Neural crest cell (in vitro differentiated cells): ENCODE measurements at regions not wholly inside any gene's neighbourhood (a gene's known extent, or its start where the extent isn't known, plus 50 kb on each side); places are given as distances from the start of the nearest gene placed in this dataset.

ENCODE experiments used
- DNase-seq: peaks from one replicate; pipeline ENCODE4 v3.0.0; 2021; ENCODE audit warnings: low read depth, mixed read lengths, low spot score
- H3K27ac Mint-ChIP-seq: one replicate; pipeline ENCODE4 v1.8.0; 2021; ENCODE audit warnings: mild to moderate bottlenecking, mixed read lengths; ENCODE audit not compliant: unreplicated experiment
- H3K27me3 Mint-ChIP-seq: 2 replicates; pipeline ENCODE4 v1.8.0; 2021; ENCODE audit warnings: low read depth, mild to moderate bottlenecking, mixed read lengths
- H3K36me3 Mint-ChIP-seq: 2 replicates; pipeline ENCODE4 v1.8.0; 2021; ENCODE audit warnings: low read depth, mild to moderate bottlenecking, mixed read lengths
- H3K4me1 Mint-ChIP-seq: 2 replicates; pipeline ENCODE4 v1.8.0; 2021; ENCODE audit warnings: mixed read lengths
- H3K4me3 Mint-ChIP-seq: one replicate; pipeline ENCODE4 v1.8.0; 2021; ENCODE audit warnings: mild to moderate bottlenecking, mixed read lengths
- H3K9me3 Mint-ChIP-seq: 2 replicates; pipeline ENCODE4 v1.8.0; 2021; ENCODE audit warnings: mixed read lengths
- TF ChIP-seq, protein P1 (sequence below): fragments of 200-600 bp; sonication (generic); conservative IDR thresholded peaks from 2 replicates; pipeline ENCODE4 v1.5.0; 2021; ENCODE audit warnings: antibody characterized with exemption, mild to moderate bottlenecking

DNA sequence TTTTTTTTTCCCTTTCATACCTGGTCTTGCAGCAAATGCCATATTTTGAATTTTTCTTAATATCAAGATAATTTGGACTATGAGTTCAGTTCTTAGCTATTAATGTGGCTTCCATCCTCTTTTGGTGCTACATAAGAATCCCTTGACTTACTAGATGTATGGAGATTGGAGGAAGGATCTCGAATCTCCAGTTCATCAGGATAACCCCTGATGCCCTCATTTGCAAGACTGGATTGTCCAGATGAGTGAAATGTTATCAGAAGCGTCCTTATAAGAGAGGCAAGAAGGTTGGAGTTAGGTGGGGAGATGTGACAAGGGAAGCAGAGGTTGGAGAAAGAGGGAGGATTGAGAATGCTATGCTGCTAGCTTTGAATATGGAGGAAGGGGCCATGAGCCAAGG is 499.6 kb upstream of the SYNCRIP start:
- Mint-ChIP-seq H3K4me1 (no peaks in the 10 kb centered on the region), H3K27ac (no peak overlapping the region), H3K36me3 (no peaks in the 10 kb centered on the region), H3K9me3 (peaks cover 5% of the 10 kb centered on the region), H3K27me3 (no peaks in the 10 kb centered on the region), H3K4me3 (no peak overlapping the region)
- TF ChIP-seq, protein P1, sequence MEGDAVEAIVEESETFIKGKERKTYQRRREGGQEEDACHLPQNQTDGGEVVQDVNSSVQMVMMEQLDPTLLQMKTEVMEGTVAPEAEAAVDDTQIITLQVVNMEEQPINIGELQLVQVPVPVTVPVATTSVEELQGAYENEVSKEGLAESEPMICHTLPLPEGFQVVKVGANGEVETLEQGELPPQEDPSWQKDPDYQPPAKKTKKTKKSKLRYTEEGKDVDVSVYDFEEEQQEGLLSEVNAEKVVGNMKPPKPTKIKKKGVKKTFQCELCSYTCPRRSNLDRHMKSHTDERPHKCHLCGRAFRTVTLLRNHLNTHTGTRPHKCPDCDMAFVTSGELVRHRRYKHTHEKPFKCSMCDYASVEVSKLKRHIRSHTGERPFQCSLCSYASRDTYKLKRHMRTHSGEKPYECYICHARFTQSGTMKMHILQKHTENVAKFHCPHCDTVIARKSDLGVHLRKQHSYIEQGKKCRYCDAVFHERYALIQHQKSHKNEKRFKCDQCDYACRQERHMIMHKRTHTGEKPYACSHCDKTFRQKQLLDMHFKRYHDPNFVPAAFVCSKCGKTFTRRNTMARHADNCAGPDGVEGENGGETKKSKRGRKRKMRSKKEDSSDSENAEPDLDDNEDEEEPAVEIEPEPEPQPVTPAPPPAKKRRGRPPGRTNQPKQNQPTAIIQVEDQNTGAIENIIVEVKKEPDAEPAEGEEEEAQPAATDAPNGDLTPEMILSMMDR, result no peak
- no peak for DNase-seq

DNA sequence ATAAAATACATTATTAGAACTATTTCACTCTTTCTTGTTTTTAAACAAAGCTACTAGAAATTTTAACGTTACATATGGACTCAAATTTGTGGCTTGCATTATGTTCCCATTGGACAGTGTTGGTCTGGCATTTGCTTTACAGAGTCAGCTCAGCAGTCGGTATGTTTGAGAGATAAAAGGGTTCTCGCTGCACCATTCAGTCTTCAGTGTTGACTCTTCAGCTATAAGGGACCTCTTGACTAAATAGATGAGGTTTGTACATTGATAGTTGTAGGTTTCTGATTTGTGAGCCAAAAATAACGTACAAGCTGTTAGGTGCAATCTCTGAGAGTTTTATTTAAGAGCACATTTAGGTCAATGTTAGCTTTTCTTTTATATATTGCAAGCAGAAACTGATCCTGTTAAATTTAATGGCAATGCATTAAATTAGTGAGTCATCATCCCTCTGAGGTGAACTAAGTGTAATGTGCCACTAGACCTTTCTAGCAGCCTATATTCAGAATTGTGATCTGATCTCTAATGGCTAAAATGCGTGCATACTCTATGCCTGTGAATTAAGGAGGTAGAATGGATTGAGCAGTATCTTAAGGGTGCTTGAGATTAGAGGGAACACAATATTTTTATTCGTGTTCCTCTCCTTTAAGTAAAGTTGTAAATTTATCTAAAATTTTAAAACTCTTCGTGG is 485.6 kb upstream of the SYNCRIP start:
- H3K4me1 Mint-ChIP-seq, result no peaks in the 10 kb centered on the region
- TF ChIP-seq, protein P1, result no peak
- H3K27ac Mint-ChIP-seq, result no peak overlapping the region
- DNase-seq, result no peak
- H3K4me3 Mint-ChIP-seq, result no peak overlapping the region
- H3K36me3 Mint-ChIP-seq, result no peaks in the 10 kb centered on the region
- peaks cover 10% of the 10 kb centered on the region for H3K9me3 Mint-ChIP-seq
- H3K27me3 Mint-ChIP-seq, result no peaks in the 10 kb centered on the region

DNA sequence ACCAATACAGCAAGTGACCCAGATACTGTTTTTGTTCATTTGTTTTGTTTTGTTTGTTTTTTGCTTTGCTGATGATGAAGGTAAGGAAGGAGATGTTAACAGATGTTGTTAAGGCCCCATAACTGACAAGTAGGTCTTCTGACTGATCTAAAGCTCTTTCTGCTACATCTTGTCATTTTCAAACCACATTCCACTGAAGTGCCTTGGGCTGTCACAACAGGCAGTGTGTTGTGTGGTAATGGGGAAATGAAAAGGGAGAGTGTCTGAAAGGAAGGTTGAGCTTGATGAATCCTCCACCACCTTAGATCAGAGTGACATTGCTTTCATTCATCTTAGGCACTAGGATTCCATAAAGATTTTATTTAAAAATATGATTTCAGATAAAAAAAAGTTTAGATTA is 479.4 kb upstream of the SYNCRIP start:
- DNase-seq, result no peak
- Mint-ChIP-seq H3K27ac (no peak overlapping the region), H3K27me3 (no peaks in the 10 kb centered on the region), H3K4me3 (no peak overlapping the region), H3K36me3 (no peaks in the 10 kb centered on the region), H3K9me3 (no peaks in the 10 kb centered on the region), H3K4me1 (no peaks in the 10 kb centered on the region)
- TF ChIP-seq, protein P1, result no peak

DNA sequence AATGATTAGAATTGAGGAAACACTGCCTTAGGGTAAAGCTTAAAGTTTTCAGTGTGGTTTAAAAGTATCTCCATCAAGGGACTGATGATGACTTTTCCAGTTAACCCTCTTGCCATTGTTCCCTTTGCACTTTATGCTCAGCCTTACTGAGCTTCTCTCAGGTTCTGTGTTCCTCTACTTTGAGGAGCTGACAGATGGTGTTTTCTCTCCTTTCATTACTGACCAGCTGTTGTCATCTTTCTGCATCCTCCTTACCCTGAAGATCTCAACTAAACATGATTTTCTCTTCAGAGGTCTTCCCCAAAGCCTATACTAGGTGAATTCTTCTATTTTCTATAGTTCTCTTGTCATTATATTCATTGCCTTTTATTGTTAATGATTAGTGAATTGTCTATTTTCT is 475.6 kb upstream of the SYNCRIP start:
- no peak for DNase-seq
- Mint-ChIP-seq H3K9me3 (no peaks in the 10 kb centered on the region), H3K4me3 (no peak overlapping the region)

DNA sequence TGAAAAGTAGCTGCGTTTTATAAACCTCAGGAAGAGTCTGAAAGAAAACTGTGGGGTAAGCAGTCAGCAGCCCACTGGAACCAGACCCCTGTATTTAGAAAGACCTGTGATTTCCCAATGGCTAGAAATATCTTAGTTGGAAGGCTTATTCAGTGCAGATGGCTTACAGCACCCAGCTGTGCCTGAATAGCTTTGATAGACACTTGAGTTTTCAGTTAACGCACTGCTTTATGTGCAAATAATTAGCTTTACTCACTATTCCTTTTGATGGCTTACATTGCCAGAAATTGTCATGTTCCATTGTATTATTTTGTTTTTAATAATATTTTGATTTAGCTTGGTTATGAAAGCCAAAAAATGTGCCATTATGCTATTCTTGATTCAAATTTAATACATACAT is 465.3 kb upstream of the SYNCRIP start:
- no peaks in the 10 kb centered on the region for H3K4me1 Mint-ChIP-seq
- peaks cover 9% of the 10 kb centered on the region for H3K9me3 Mint-ChIP-seq
- TF ChIP-seq, protein P1, result no peak
- H3K27ac Mint-ChIP-seq, result no peak overlapping the region
- no peak overlapping the region for H3K4me3 Mint-ChIP-seq
- no peaks in the 10 kb centered on the region for H3K36me3 Mint-ChIP-seq
- no peak for DNase-seq
- no peaks in the 10 kb centered on the region for H3K27me3 Mint-ChIP-seq

More for the DNA sequence above, 475.6 kb upstream of the SYNCRIP start:
- Mint-ChIP-seq H3K4me1 (no peaks in the 10 kb centered on the region), H3K36me3 (no peaks in the 10 kb centered on the region), H3K27me3 (peaks cover 2% of the 10 kb centered on the region), H3K27ac (no peak overlapping the region)
- TF ChIP-seq, protein P1, result no peak
